ENCODE measurements at regions not wholly inside any gene's neighbourhood (a gene's known extent, or its start where the extent isn't known, plus 50 kb on each side); places are given as distances from the start of the nearest gene placed in this dataset.

DNA sequence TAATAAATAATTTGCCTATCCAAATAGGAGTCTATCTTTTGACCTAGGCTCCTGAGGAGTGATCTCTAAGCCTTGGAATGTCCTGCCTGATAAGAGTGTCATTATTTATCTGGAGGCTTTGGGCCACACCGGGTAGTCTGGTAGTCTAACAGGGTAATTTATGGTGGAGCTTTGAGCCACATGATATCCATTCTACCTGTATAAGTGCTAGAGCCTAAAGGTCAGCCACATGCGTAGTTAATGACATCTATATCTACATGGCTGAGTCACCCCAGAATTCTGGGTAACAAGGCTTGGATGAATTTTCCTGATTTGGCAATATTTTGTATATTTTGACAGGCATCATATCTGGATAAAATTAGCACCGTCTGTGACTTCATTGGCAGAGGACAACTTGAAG is 681.4 kb downstream of the MCTP2 start (continued):
- TF ChIP-seq, protein P1, sequence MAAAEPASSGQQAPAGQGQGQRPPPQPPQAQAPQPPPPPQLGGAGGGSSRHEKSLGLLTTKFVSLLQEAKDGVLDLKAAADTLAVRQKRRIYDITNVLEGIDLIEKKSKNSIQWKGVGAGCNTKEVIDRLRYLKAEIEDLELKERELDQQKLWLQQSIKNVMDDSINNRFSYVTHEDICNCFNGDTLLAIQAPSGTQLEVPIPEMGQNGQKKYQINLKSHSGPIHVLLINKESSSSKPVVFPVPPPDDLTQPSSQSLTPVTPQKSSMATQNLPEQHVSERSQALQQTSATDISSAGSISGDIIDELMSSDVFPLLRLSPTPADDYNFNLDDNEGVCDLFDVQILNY (CRISPR knock-in tag; IDR thresholded peaks at IDR 0.05): no peak
- no peak for TF ChIP-seq ATF1 (CRISPR knock-in tag; IDR thresholded peaks at IDR 0.05)
- TF ChIP-seq NR1H2 (CRISPR knock-in tag; IDR thresholded peaks at IDR 0.05): no peak

GRCh38 chr15:94917068-94917467 is 685.7 kb downstream of the MCTP2 start:
- no peaks in the 10 kb centered on the region for H3K36me3 Mint-ChIP-seq
- H3K4me1 Mint-ChIP-seq: no peaks in the 10 kb centered on the region
- no peak for DNase-seq (ENCODE audit: low spot score)
- ATAC-seq: no peak
- H3K27me3 Mint-ChIP-seq (ENCODE audit: low read depth): no peaks in the 10 kb centered on the region
- no peaks in the 10 kb centered on the region for H3K9me3 Mint-ChIP-seq
- POLR2A ChIA-PET: no interaction called here
- H3K4me3 Mint-ChIP-seq: no peak overlapping the region
- TF ChIP-seq, protein P2, sequence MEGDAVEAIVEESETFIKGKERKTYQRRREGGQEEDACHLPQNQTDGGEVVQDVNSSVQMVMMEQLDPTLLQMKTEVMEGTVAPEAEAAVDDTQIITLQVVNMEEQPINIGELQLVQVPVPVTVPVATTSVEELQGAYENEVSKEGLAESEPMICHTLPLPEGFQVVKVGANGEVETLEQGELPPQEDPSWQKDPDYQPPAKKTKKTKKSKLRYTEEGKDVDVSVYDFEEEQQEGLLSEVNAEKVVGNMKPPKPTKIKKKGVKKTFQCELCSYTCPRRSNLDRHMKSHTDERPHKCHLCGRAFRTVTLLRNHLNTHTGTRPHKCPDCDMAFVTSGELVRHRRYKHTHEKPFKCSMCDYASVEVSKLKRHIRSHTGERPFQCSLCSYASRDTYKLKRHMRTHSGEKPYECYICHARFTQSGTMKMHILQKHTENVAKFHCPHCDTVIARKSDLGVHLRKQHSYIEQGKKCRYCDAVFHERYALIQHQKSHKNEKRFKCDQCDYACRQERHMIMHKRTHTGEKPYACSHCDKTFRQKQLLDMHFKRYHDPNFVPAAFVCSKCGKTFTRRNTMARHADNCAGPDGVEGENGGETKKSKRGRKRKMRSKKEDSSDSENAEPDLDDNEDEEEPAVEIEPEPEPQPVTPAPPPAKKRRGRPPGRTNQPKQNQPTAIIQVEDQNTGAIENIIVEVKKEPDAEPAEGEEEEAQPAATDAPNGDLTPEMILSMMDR (IDR thresholded peaks at IDR 0.05): no peak
- no peak for TF ChIP-seq ETV6 (CRISPR knock-in tag; IDR thresholded peaks at IDR 0.05)
- no peak for TF ChIP-seq TEAD1 (CRISPR knock-in tag; IDR thresholded peaks at IDR 0.05)
- TF ChIP-seq SP1 (CRISPR knock-in tag; conservative IDR thresholded peaks at IDR 0.05): no peak
- H3K27ac Mint-ChIP-seq: no peak overlapping the region
- CTCF ChIA-PET: no interaction called here

- Mint-ChIP-seq H3K36me3 (no peaks in the 10 kb centered on the region), H3K4me1 (no peaks in the 10 kb centered on the region), H3K4me3 (no peak overlapping the region), H3K27me3 (ENCODE audit: low read depth) (no peaks in the 10 kb centered on the region), H3K27ac (no peak overlapping the region), H3K9me3 (no peaks in the 10 kb centered on the region)
- no peak for TF ChIP-seq ESRRA (CRISPR knock-in tag; IDR thresholded peaks at IDR 0.05; ENCODE audit: borderline replicate concordance)
- no peak for TF ChIP-seq ZNF532 (CRISPR knock-in tag; IDR thresholded peaks at IDR 0.05; ENCODE audit: borderline replicate concordance)
- TF ChIP-seq, protein P3, sequence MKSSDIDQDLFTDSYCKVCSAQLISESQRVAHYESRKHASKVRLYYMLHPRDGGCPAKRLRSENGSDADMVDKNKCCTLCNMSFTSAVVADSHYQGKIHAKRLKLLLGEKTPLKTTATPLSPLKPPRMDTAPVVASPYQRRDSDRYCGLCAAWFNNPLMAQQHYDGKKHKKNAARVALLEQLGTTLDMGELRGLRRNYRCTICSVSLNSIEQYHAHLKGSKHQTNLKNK (CRISPR knock-in tag; IDR thresholded peaks at IDR 0.05): no peak
- no peak for TF ChIP-seq SMAD3 (CRISPR knock-in tag; IDR thresholded peaks at IDR 0.05; ENCODE audit: borderline replicate concordance)
- no peak for TF ChIP-seq ZBTB21 (CRISPR knock-in tag; IDR thresholded peaks at IDR 0.05; ENCODE audit: borderline replicate concordance)
- no peak for DNase-seq (ENCODE audit: low spot score)
- ChIA-PET CTCF (no interaction called here), POLR2A (no interaction called here)
- no peak for ATAC-seq
Observed at GRCh38 chr15:94921936-94922335, 690.6 kb downstream of the MCTP2 start.

DNA sequence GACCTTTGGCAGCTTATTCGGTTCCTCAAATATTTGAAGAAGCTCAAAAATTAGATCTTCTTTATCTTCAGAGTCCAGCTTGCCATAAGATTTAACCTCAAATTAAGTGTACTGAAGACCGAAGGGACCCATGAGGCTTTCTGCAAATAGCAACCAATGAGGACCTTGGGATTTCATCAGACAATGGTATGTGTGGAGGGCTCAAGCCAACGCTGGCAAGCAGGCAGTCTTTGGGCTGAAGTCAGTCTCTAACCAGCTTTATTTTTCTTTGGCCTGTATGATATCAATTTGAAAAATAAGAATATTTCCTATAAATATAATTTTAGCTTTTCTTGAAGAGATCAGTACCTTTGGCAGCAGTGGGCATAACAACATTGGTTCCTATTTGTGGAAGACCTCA is 692.7 kb downstream of the MCTP2 start:
- CTCF ChIA-PET: no interaction called here
- no peaks in the 10 kb centered on the region for H3K9me3 Mint-ChIP-seq
- H3K4me1 Mint-ChIP-seq: no peaks in the 10 kb centered on the region
- no peak overlapping the region for H3K4me3 Mint-ChIP-seq
- no peak for DNase-seq (ENCODE audit: low spot score)
- POLR2A ChIA-PET: no interaction called here
- no peak for ATAC-seq
- H3K36me3 Mint-ChIP-seq: no peaks in the 10 kb centered on the region
- no peak overlapping the region for H3K27ac Mint-ChIP-seq
- no peaks in the 10 kb centered on the region for H3K27me3 Mint-ChIP-seq (ENCODE audit: low read depth)
- no peak for TF ChIP-seq NR1H2 (CRISPR knock-in tag; IDR thresholded peaks at IDR 0.05)
- TF ChIP-seq ZNF532 (CRISPR knock-in tag; IDR thresholded peaks at IDR 0.05; ENCODE audit: borderline replicate concordance): no peak
- no peak for TF ChIP-seq ZNF416 (CRISPR knock-in tag; IDR thresholded peaks at IDR 0.05)
- TF ChIP-seq ZNF219 (CRISPR knock-in tag; IDR thresholded peaks at IDR 0.05; ENCODE audit: borderline replicate concordance): no peak
- TF ChIP-seq, protein P4, sequence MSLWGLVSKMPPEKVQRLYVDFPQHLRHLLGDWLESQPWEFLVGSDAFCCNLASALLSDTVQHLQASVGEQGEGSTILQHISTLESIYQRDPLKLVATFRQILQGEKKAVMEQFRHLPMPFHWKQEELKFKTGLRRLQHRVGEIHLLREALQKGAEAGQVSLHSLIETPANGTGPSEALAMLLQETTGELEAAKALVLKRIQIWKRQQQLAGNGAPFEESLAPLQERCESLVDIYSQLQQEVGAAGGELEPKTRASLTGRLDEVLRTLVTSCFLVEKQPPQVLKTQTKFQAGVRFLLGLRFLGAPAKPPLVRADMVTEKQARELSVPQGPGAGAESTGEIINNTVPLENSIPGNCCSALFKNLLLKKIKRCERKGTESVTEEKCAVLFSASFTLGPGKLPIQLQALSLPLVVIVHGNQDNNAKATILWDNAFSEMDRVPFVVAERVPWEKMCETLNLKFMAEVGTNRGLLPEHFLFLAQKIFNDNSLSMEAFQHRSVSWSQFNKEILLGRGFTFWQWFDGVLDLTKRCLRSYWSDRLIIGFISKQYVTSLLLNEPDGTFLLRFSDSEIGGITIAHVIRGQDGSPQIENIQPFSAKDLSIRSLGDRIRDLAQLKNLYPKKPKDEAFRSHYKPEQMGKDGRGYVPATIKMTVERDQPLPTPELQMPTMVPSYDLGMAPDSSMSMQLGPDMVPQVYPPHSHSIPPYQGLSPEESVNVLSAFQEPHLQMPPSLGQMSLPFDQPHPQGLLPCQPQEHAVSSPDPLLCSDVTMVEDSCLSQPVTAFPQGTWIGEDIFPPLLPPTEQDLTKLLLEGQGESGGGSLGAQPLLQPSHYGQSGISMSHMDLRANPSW (CRISPR knock-in tag; conservative IDR thresholded peaks at IDR 0.05; ENCODE audit: low read depth): no peak
- TF ChIP-seq NFYB (CRISPR knock-in tag; conservative IDR thresholded peaks at IDR 0.05; ENCODE audit: low read depth): no peak
